ENCODE measurements at regions not wholly inside any gene's neighbourhood (a gene's known extent, or its start where the extent isn't known, plus 50 kb on each side); places are given as distances from the start of the nearest gene placed in this dataset.

- DNase-seq = peak; percentile 28 to 34
- TF ChIP-seq GATA1 (IDR thresholded peaks at IDR 0.05; ENCODE audit: low read depth, low read length) (no peak), POLR2A (IDR thresholded peaks at IDR 0.05; ENCODE audit: low read length) (no peak)
Measured at GRCh38 chr1:219812491-219813203, 115.7 kb downstream of the SLC30A10 start.

- TF ChIP-seq POLR2A (IDR thresholded peaks at IDR 0.05; ENCODE audit: low read length) = no peak
- no peak for TF ChIP-seq GATA1 (IDR thresholded peaks at IDR 0.05; ENCODE audit: low read depth, low read length)
- DNase-seq = no peak
Measured at GRCh38 chr1:219812086-219812485, 116.3 kb downstream of the SLC30A10 start.

DNA sequence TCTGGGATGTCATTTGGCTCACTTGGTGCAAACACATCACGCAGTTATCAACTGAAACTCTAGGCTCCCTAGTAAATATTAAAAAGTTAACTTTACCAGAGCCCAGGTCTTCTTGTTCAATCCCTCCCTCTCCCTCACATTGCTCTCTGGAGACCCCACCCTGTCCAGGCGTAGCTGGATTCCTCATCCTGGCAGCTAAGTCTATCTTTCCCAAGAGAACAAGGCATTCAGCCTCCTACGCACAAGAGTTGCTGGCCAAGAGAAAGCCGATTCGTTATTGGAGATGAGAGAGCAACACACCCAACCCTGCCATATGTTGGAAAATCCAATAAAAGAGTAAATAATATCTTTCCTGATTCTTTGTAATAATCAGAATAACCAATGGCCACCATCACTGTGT lies 117.9 kb downstream of the SLC30A10 start:
- no peak for DNase-seq
- TF ChIP-seq GATA1 (IDR thresholded peaks at IDR 0.05; ENCODE audit: low read depth, low read length) = no peak
- no peak for TF ChIP-seq POLR2A (IDR thresholded peaks at IDR 0.05; ENCODE audit: low read length)

- TF ChIP-seq GATA1 (IDR thresholded peaks at IDR 0.05; ENCODE audit: low read depth, low read length) (no peak), POLR2A (IDR thresholded peaks at IDR 0.05; ENCODE audit: low read length) (no peak)
- DNase-seq = no peak
Measured at GRCh38 chr1:219808790-219809189, 119.6 kb downstream of the SLC30A10 start.

DNA sequence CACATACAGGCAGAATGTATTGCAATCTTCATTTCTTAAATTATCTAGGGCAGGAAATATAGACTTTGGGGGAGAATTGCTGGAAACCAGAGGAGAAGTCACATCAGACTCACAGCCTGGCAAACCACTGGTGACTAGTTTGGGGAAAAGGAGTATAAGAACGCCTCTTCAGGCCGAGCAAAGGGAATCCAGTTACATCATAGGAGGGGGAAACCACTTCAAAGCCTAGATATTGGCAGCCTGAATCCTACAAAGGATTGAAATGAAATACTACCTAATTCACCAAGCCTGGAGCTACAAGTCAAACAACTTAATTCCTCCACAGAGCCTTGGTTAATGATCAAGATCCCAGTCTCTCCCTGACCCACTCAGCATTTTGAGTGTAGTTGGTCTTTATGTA lies 121.7 kb downstream of the SLC30A10 start:
- DNase-seq = no peak
- TF ChIP-seq GATA1 (IDR thresholded peaks at IDR 0.05; ENCODE audit: low read depth, low read length) = no peak
- TF ChIP-seq POLR2A (IDR thresholded peaks at IDR 0.05; ENCODE audit: low read length) = no peak

DNA sequence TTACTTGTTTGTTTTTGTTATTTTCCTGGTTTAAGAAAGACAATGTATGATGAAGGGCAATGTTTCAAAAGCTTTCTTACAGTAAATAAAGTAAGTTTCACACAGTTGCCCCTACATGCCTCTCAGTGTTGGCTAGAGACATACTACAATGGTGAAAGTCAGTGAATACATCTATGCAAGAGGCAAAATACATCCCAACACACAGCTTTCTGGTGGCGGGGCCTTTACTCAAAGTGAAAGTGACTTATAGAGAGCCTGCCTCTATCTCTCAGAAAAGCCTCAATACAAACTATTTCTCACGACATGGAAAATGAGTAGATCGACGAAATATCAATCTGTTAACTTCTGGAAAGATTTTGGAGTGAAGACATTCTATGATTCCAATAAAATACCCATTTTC lies 122.3 kb downstream of the SLC30A10 start:
- TF ChIP-seq GATA1 (IDR thresholded peaks at IDR 0.05; ENCODE audit: low read depth, low read length) = no peak
- TF ChIP-seq POLR2A (IDR thresholded peaks at IDR 0.05; ENCODE audit: low read length) = no peak
- DNase-seq = no peak

DNA sequence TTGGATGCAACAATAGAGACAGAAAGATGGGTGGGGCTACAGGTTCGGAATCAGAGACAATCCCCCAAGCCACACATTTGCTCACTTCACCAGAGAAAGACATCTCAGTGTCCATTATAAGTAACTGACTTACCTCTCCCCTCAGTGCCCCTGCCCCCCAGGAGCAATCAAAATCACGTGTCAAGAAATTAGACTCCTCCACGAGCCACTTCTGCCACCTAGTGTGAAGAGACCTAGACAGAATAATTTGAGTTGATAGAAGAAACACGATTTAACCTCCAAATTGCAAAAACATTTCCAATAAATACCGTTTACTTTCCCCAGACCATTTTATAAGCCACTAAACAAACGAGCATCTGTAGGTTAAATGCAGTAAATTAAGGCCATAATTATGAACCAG lies 123.2 kb downstream of the SLC30A10 start:
- TF ChIP-seq POLR2A (IDR thresholded peaks at IDR 0.05; ENCODE audit: low read length) = no peak
- no peak for TF ChIP-seq GATA1 (IDR thresholded peaks at IDR 0.05; ENCODE audit: low read depth, low read length)
- DNase-seq = no peak

- TF ChIP-seq POLR2A (IDR thresholded peaks at IDR 0.05; ENCODE audit: low read length) = no peak
- TF ChIP-seq GATA1 (IDR thresholded peaks at IDR 0.05; ENCODE audit: low read depth, low read length) = no peak
- no peak for DNase-seq
Measured at GRCh38 chr1:219801156-219801820, 127.1 kb downstream of the SLC30A10 start.

DNA sequence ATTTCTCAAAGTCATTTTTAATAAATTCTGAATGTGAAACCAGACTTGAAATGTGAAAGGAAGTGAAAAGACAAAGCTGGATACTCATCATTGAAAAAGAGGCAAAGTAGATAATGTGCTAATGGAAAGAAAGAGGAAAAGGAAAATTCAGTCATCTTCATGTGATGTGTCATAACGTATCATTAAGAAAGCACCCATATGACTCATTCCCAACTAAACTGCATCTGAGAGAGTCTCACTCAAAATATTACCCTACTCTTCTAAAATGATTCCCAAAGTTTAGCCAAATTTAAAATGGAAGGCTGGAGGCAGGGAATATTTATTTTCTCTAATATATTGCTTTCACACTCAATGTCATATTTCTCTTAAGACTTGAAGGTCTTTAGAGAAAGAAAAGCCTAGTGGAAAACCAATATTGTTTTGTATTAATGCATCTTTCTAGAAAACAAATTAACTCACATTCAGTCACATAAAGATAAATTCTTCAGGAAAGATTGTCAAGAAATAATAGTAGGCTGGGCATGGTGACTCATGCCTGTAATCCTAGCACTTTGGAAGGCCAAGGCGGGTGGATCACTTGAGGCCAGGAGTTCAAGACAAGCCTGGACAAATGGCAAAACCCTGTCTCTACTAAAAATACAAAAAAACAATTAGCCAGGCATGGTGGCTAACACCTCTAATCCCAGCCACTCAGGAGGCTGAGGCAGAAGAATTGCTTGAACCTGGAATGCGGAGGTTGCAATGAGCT lies 129.9 kb downstream of the SLC30A10 start:
- TF ChIP-seq GATA1 (IDR thresholded peaks at IDR 0.05; ENCODE audit: low read depth, low read length) (no peak), POLR2A (IDR thresholded peaks at IDR 0.05; ENCODE audit: low read length) (no peak)
- no peak for DNase-seq

GRCh38 chr1:219797683-219798082 lies 130.7 kb downstream of the SLC30A10 start:
- DNase-seq = no peak
- TF ChIP-seq GATA1 (IDR thresholded peaks at IDR 0.05; ENCODE audit: low read depth, low read length) (no peak), POLR2A (IDR thresholded peaks at IDR 0.05; ENCODE audit: low read length) (no peak)

DNA sequence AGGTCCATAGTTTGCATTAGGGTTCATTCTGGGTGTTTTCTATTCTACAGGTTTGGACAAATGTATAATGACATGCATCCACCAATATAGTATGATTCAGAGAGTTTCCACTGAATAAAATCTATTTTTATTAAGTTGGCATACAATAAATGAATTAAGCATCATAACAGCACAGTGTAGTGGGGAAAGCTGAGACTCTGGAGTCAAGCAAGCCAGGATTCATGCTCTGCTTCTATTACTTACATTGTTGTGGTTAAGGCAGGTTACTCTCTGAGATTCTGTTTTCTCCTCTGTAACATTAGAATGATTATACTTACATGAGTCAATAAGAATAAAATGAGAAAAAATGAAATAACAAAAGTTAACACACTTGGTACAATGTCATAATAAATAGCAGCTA lies 131.3 kb downstream of the SLC30A10 start:
- TF ChIP-seq GATA1 (IDR thresholded peaks at IDR 0.05; ENCODE audit: low read depth, low read length) (no peak), POLR2A (IDR thresholded peaks at IDR 0.05; ENCODE audit: low read length) (no peak)
- no peak for DNase-seq

DNA sequence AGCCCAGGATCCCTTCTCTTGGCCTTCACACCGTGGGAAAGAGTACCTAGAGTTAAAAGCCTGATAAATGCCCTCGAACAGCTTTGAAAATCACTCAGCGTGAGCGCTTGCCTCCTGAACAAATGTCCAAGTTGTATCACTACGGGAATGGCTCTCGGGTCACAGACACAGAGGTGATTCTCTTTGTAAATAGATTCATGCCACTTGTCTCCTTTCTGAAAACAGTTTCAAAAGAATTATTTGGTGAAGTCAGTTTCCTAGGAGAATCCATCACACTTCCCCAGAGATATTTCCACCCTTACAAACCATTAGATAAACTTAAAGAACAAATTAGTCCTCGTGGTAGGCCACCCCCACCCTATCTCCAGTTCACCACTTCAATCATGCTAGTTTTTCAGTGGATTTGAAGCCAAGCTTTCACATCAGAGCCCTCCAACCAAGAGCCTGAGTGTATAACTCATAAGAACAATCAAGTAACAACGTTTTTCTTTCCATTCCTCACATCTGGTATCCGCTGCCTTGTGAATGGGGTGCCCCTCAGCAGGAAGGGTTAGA lies 132.9 kb downstream of the SLC30A10 start:
- no peak for DNase-seq
- no peak for TF ChIP-seq POLR2A (IDR thresholded peaks at IDR 0.05; ENCODE audit: low read length)

DNA sequence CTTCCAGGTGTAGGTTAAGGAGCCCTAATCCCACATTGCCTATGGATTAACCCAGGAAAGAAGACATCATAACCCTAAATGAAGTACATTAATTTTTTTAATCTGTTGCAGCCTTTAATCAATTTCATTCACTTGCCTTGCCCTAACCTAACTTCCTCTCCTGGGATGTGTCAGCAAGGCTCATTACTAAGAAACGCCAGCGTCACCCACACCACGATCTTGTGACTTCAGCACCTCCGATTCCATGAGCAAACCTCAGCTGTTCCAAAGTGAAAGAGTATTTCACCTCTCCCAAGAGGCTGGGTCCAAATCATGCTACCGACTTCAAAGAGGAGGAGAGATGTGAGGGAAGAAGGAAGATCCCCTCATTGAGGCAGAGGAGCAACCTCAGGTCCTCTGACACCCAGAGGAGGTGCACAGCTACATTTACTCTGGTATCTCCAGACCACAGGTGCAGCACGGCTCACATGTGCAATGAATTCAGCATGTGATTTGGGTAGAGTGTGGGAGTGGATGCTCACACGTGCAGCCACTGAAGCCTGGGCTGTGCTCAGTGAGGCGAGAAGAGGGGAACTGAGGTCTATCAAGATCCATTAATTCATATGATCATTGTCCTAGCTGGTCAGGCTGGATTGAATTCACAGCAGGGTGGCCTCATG lies 134.1 kb downstream of the SLC30A10 start:
- TF ChIP-seq GATA1 (IDR thresholded peaks at IDR 0.05; ENCODE audit: low read depth, low read length) (no peak), POLR2A (IDR thresholded peaks at IDR 0.05; ENCODE audit: low read length) (no peak)
- DNase-seq = no peak
